Panc1 (cell line): ENCODE measurements at regions not wholly inside any gene's neighbourhood (a gene's known extent, or its start where the extent isn't known, plus 50 kb on each side); places are given as distances from the start of the nearest gene placed in this dataset.
"Not testable (repeated sequence)": the region's sequence is repeated elsewhere in the genome, so short reads cannot be mapped to it uniquely, and the experiment has no call there.

Source experiments
- ATAC-seq: fragments of 200-7000 bp; cut with Tn5 transposase; 2 replicates; pipeline ENCODE4 v1.9.1; 2020; ENCODE audit warnings: mild to moderate bottlenecking, moderate library complexity
- BruUV-seq: library from RNA; stranded (reverse); fragments of 400-500 nt; replicated peaks from 2 replicates; lab custom pipeline; 2021; lab: Mats Ljungman, UMichigan
- CTCF ChIA-PET: fragments of 300-600 bp; sonication (Branson Sonifier 250); formaldehyde crosslinking; loops from one replicate; lab custom pipeline; 2022; ENCODE audit warnings: antibody characterized with exemption; lab: Charles Lee
- POLR2A ChIA-PET: fragments of 300-600 bp; sonication (Branson Sonifier 250); formaldehyde crosslinking; loops from one replicate; lab custom pipeline; 2022; ENCODE audit warnings: antibody characterized with exemption; lab: Charles Lee
- DNase-seq: peaks from one replicate; pipeline ENCODE4 v3.0.0-alpha.2; 2010; ENCODE audit warnings: low read depth, low spot score
- H3K27ac ChIP-seq: 2 replicates; pipeline ENCODE4 v1.5.1; 2011; ENCODE audit warnings: mild to moderate bottlenecking, low read length, inconsistent platforms
- H3K27me3 ChIP-seq: fragments of 200-500 bp; sonication (Bioruptor generic); 2 replicates; pipeline ENCODE4 v1.6.0; 2014; ENCODE audit warnings: low read length, inconsistent platforms; ENCODE audit not compliant: control insufficient read depth, insufficient read depth
- H3K36me3 ChIP-seq: fragments of 200-500 bp; sonication (Bioruptor generic); 2 replicates; pipeline ENCODE4 v1.5.1; 2014; ENCODE audit warnings: inconsistent platforms, mild to moderate bottlenecking, low read length, moderate library complexity; ENCODE audit not compliant: control insufficient read depth, insufficient read depth
- H3K4me1 ChIP-seq: 2 replicates; pipeline ENCODE4 v1.5.1; 2011; ENCODE audit warnings: inconsistent platforms, mild to moderate bottlenecking, low read length, moderate library complexity; ENCODE audit not compliant: control insufficient read depth, insufficient read depth
- H3K4me3 ChIP-seq, 2 experiments: 2 replicates each; pipeline ENCODE4 v1.5.1; 2011 to 2012; ENCODE audit warnings: low read depth in 2 of 2, low read length in 2 of 2, mild to moderate bottlenecking in 2 of 2, inconsistent platforms in 1 of 2, moderate library complexity in 1 of 2
- H3K9me3 ChIP-seq: fragments of 200-500 bp; sonication (Bioruptor generic); 2 replicates; pipeline ENCODE4 v1.5.1; 2014; ENCODE audit warnings: low read depth, mild to moderate bottlenecking, inconsistent platforms, low read length, moderate library complexity; ENCODE audit not compliant: control insufficient read depth, insufficient read depth
- CTCF ChIP-seq: fragments of 450-650 bp; IDR thresholded peaks from 2 replicates; pipeline ENCODE4 v1.5.1; 2017; ENCODE audit warnings: mild to moderate bottlenecking
- POLR2AphosphoS5 ChIP-seq: IDR thresholded peaks from 2 replicates; pipeline ENCODE4 v1.6.1; 2012; ENCODE audit warnings: mild to moderate bottlenecking, low read depth, low read length, moderate library complexity
- REST ChIP-seq, 2 experiments: IDR thresholded peaks; 2 replicates each; pipeline ENCODE4 v1.6.1; 2011 to 2012; ENCODE audit warnings: low read depth in 2 of 2, control low read depth in 1 of 2, low read length in 1 of 2, mild to moderate bottlenecking in 1 of 2, moderate library complexity in 1 of 2; ENCODE audit not compliant: insufficient read depth in 1 of 2
- SIN3A ChIP-seq: IDR thresholded peaks from 2 replicates; pipeline ENCODE4 v1.6.1; 2012; ENCODE audit warnings: low read depth, mild to moderate bottlenecking, low read length, moderate library complexity, borderline replicate concordance; ENCODE audit not compliant: insufficient read depth
- TCF7L2 ChIP-seq: IDR thresholded peaks from 2 replicates; pipeline ENCODE4 v1.6.1; 2011; ENCODE audit warnings: mild to moderate bottlenecking, low read depth, low read length, inconsistent platforms
- in situ Hi-C: cut with HindIII; loops from 2 replicates; pipeline ENCODE4 v1.10.0; 2016; ENCODE audit warnings: low sequenced_read_pairs, low pct_unique_long_range_greater_than_20kb
- intact Hi-C: fragments of 100-400 bp; cut with micrococcal nuclease; formaldehyde crosslinking; loops from one replicate; pipeline ENCODE4 v1.10.0; 2022; ENCODE audit not compliant: unreplicated experiment

GRCh38 chr2:124986136-124986535 is 961.0 kb downstream of the CNTNAP5 start:
- intact Hi-C loops (no loop called here), in situ Hi-C loops (no loop called here)
- ATAC-seq (no peak), DNase-seq (no peak)
- Histone ChIP-seq H3K36me3 (no peaks in the 10 kb centered on the region), H3K4me3 (no peak overlapping the region), H3K27me3 (no peaks in the 10 kb centered on the region), H3K27ac (no peak overlapping the region), H3K4me1 (peaks cover 6% of the 10 kb centered on the region; the same call in 1 of the 2 replicates), H3K9me3 (no peaks in the 10 kb centered on the region)
- no peak for TF ChIP-seq REST (IDR thresholded peaks at IDR 0.05; ENCODE audit: insufficient read depth in 1 of 2, low read depth in 2 of 2, low read length in 1 of 2)
- TF ChIP-seq CTCF = no peak
- no peak for TF ChIP-seq POLR2AphosphoS5
- no peak for TF ChIP-seq TCF7L2
- TF ChIP-seq SIN3A = no peak
- CTCF ChIA-PET = no interaction called here
- POLR2A ChIA-PET = no interaction called here
- BruUV-seq = no TSS peak

GRCh38 chr2:124986870-124987269 is 961.8 kb downstream of the CNTNAP5 start:
- DNase-seq, H3K9me3 ChIP-seq, H3K4me3 ChIP-seq, H3K27ac ChIP-seq, CTCF ChIA-PET, H3K27me3 ChIP-seq, POLR2A ChIA-PET, H3K4me1 ChIP-seq, BruUV-seq, intact Hi-C loops, ATAC-seq, H3K36me3 ChIP-seq, in situ Hi-C loops: not testable (repeated sequence)

GRCh38 chr2:124987436-124987835 is 962.3 kb downstream of the CNTNAP5 start:
- H3K4me3 ChIP-seq, H3K9me3 ChIP-seq, ATAC-seq, intact Hi-C loops, DNase-seq, CTCF ChIA-PET, H3K27me3 ChIP-seq, POLR2A ChIA-PET, H3K27ac ChIP-seq, H3K4me1 ChIP-seq, H3K36me3 ChIP-seq, in situ Hi-C loops, BruUV-seq: not testable (repeated sequence)
